OCI-LY3 (cell line): ENCODE measurements at regions not wholly inside any gene's neighbourhood (a gene's known extent, or its start where the extent isn't known, plus 50 kb on each side); places are given as distances from the start of the nearest gene placed in this dataset.

Experiments used
- EZH2phosphoT487 ChIP-seq: fragments of 200-600 bp; shearing (Covaris generic); IDR thresholded peaks from 2 replicates; pipeline ENCODE4 v1.6.1; 2018; ENCODE audit warnings: antibody characterized with exemption, mixed run types, low read depth
- TF ChIP-seq, protein P1 (sequence below): fragments of 200-600, 300-600 bp; sonication (generic); IDR thresholded peaks from 2 replicates; pipeline ENCODE4 v1.5.1; 2014; ENCODE audit warnings: antibody characterized with exemption, low read length, low read depth

DNA sequence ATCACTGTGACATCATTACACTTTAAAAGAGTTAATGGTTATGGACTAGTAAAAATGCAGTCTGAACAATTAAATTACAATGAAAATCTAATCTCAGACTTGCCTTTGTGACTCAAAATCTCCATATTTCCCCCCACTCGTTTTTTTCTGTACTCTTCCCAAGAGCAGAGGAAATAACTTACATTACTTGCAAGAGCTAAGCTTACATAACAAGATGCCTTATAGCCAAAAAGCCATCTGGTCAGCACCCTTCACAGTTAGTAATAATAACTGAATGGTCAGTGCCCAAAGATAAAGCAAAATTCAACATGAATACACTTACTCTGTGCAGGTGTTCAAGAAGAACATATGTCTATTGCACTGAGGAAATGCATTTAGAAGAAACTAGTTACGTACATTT is 1381.5 kb upstream of the CELF2 start:
- TF ChIP-seq, protein P1, sequence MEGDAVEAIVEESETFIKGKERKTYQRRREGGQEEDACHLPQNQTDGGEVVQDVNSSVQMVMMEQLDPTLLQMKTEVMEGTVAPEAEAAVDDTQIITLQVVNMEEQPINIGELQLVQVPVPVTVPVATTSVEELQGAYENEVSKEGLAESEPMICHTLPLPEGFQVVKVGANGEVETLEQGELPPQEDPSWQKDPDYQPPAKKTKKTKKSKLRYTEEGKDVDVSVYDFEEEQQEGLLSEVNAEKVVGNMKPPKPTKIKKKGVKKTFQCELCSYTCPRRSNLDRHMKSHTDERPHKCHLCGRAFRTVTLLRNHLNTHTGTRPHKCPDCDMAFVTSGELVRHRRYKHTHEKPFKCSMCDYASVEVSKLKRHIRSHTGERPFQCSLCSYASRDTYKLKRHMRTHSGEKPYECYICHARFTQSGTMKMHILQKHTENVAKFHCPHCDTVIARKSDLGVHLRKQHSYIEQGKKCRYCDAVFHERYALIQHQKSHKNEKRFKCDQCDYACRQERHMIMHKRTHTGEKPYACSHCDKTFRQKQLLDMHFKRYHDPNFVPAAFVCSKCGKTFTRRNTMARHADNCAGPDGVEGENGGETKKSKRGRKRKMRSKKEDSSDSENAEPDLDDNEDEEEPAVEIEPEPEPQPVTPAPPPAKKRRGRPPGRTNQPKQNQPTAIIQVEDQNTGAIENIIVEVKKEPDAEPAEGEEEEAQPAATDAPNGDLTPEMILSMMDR, result no peak
- TF ChIP-seq EZH2phosphoT487, result no peak
